Hematopoietic multipotent progenitor cell treated with erythropoietin and hydrocortisone succinate and interleukin-3 and kit ligand, for 8 days (in vitro differentiated cells): ENCODE measurements at regions not wholly inside any gene's neighbourhood (a gene's known extent, or its start where the extent isn't known, plus 50 kb on each side); places are given as distances from the start of the nearest gene placed in this dataset.

Experiments
- DNase-seq: peaks from one replicate; pipeline ENCODE4 v3.0.0-alpha.2; 2015

- DNase-seq, result no peak
Measured at GRCh38 chr5:166977911-166978422, 1313.5 kb upstream of the WWC1 start.

DNA sequence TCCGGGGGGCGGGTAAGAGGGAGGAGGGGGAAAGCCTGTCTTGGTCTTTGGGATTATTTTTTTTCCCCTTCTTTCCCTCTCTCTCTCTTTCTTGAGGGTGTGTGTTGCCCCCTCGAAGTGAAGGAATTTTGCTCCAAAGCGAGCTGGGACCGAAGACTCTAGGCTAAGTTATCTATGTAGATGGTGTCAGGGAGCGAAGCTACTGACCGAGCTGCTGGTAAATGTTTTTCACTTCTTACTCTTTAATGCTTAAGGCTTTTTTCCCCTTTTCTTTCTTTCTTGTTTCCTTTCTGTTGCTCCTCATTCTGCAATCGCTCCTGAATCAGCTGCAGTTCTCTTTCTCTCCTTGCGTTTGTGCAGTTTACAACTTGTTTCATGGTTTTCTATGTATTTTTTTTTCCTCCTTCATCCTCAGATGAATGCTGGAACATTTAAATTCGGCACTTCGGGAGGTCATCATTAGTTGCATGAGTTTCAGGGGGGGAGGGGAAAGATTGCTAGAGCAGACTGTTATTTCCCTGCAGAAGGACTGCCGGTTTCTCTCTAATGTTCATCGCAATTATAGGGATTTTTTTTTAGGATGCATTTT, 1312.0 kb upstream of the WWC1 start:
- DNase-seq, result no peak

GRCh38 chr5:166980666-166981065, 1310.8 kb upstream of the WWC1 start:
- DNase-seq, result no peak

GRCh38 chr5:166982226-166982625, 1309.2 kb upstream of the WWC1 start:
- DNase-seq, result no peak

DNA sequence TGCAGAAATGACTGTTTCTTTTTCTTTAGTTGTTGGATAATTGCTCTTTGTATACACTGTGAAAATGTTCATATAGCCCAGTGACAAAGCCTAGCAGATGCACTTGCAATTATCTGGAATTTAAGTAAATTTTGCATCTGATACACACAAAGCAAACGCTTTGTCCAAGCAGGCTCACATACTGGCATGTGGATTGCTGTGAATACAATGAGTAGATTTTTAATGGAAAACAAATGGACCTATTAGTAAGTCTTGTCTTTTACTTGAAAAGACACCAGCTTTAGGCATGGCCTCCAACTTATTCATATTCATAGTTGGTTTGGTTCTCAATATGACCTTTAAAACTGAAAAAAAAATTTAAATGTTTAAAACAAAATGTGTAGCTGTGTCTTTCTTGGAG, 1299.8 kb upstream of the WWC1 start:
- no peak for DNase-seq

GRCh38 chr5:166992108-166992507, 1299.3 kb upstream of the WWC1 start:
- no peak for DNase-seq

GRCh38 chr5:166992874-166993722, 1298.3 kb upstream of the WWC1 start:
- DNase-seq, result no peak

DNA sequence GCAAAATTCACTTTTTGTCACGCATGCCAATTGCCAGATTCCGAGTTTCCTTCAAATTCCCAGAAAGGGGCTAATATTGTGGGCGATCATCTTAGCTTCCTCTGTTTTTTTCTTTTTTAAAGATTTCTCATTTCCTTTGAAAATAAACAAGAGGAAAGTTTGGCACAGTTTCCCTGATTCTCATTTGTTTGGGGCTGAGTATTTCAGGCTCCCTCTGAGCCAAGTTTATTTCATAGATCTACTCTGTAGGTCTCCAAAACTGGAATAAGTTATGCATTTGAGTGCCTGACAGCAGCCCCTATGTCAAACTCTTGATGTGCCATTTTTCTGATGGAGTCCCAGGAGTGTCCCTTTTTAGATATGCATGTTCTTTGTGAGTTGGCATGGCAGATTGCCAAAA, 1297.2 kb upstream of the WWC1 start:
- no peak for DNase-seq

GRCh38 chr5:167001246-167001645, 1290.2 kb upstream of the WWC1 start:
- no peak for DNase-seq

DNA sequence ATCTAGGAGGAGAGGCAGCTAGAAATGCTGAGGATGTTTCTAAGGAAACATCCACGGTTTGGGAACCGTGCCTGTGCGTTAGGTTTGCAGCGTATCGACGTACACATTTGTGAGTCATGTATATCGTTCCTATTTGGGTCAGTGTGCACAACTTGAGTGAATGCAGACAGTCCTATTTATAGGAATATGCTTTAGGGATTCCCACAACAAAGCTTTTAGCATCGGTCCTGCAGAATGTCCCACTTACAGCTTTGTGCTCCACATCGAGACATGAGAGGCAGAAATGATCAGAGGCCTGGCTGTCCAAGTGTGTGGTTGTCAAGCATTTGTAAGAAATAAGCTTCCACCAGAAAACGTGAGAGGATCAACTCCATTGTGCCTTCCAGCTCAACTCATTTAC, 1282.7 kb upstream of the WWC1 start:
- DNase-seq, result no peak

DNA sequence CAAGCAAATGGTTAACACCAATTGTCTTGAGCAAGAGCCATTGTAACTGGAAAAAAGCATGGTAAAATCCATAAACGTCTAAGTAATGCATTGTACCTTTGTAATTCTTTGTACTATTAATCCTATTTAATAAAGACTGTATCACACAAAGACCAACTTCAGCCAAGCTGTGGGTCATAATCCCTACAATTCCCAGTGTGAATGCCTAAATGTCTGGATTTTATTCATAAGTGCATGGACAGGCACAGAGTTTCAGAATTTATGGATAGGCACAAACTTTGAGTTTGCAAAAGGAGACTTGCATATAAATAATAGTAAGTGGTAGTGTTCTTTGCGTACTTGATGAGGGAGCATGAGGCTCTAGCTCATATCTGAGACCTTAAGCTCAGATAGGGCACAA, 1280.2 kb upstream of the WWC1 start:
- DNase-seq, result no peak

DNA sequence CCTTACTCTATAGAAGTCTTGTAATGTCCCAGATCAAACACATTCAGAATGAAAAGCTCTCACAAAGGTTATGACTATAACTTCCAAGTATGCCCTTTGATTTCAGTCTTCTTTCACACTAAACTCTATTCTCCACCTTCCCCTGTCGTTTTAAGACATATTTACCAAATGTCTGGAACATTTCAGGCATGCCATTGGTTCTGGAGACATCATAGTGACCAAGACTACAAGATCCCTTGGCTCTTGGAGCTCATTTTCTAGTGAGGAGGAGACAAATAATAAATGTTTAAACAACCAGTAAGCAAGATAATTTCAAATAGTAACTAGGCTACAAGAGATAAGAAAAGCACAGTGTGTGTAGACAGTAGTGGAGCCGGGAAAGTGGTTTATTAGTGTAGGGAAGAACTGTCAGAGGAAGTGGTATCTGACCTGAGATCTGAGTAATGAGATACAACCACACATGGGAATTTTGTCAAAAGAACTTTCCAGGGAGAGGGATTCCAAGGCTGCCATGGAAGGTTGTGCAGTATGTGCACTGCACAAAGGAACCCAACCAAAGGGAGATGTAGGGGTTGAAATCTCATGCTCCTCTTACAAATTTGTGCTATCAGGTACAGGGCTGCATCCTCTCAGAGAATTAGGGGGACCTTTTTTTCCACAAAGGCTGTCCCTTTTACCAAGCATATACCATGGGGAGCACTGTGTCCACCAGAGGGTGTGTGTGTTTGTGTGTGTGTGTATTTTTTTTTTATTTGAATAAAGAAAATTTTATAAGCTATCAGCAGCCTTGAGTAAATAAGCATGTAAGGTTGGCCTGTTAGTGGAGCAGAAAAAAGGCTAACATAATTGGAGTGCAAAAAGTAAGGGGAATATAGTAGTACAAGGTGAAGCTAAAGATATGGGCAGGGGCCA, 1279.1 kb upstream of the WWC1 start:
- DNase-seq, result no peak

GRCh38 chr5:167014401-167015056, 1276.9 kb upstream of the WWC1 start:
- no peak for DNase-seq

DNA sequence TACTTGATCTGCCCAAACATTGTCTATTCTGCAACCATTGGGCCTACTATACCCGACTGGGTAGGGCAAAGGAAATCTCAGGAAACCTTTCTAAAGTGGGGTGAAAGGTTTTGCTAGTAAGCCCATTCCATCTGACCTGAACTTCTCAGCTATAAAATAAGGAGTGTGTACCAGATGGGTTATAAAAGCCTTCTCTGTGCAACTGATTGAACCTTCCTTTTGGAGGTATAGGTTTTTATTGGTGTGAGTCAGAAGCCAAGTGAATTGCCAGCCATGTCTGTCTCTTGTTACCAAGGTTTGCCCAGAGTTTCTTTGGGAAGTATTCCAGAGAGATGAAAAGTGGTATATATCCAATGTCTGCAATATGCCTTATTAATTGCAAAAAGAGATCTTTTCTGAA, 1271.0 kb upstream of the WWC1 start:
- no peak for DNase-seq

DNA sequence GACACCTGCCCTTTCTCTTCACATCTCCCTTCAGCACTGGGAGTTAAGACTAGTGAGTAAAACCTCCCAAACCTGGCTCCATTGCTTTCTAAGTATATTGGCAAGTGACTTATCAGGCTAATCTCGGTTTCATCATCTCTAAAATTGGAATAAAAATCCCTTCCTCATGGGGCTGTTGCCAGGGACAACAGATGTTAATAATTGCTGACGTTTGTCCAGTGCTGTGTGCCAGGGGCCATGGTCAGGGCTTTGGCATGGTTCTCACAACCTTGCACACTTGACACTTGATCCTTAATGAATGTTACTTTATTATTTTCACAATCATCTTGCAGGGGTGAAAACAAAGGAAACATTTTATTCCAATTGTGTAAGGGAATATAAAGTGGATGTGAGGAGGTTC, 1262.0 kb upstream of the WWC1 start:
- no peak for DNase-seq

- peak; percentile 9 for DNase-seq
Measured at GRCh38 chr5:167030500-167031120, 1260.8 kb upstream of the WWC1 start.

- DNase-seq, result no peak
Measured at GRCh38 chr5:167036585-167036984, 1254.9 kb upstream of the WWC1 start.

DNA sequence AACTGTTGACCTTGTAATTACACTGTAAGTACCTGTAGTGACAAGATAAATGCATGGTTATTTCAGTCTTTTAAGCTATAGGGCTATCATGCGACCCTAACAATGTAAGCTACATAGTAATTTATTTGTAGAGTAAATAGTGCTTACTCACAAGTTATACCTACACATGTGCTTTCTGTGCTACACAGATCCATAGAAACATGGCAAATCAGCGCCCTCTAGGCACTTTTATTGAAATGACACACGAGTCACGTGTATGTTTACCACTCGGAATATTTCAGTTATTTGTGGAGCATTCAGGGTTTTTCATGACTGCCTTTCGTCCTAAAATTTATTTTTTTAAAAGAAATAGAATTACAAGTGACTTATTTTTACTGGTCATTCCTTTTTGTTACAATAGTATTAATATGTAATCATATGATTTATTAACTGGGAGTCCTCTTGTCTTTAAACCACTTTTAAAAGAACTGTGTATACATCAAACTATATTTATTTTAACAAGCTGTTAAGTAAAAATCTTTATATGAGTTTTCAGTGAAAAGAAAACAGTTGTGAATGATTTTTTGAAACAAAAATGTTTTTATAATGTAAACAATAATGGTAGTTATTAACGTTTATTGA, 1242.3 kb upstream of the WWC1 start:
- peak; percentile 67 for DNase-seq

DNA sequence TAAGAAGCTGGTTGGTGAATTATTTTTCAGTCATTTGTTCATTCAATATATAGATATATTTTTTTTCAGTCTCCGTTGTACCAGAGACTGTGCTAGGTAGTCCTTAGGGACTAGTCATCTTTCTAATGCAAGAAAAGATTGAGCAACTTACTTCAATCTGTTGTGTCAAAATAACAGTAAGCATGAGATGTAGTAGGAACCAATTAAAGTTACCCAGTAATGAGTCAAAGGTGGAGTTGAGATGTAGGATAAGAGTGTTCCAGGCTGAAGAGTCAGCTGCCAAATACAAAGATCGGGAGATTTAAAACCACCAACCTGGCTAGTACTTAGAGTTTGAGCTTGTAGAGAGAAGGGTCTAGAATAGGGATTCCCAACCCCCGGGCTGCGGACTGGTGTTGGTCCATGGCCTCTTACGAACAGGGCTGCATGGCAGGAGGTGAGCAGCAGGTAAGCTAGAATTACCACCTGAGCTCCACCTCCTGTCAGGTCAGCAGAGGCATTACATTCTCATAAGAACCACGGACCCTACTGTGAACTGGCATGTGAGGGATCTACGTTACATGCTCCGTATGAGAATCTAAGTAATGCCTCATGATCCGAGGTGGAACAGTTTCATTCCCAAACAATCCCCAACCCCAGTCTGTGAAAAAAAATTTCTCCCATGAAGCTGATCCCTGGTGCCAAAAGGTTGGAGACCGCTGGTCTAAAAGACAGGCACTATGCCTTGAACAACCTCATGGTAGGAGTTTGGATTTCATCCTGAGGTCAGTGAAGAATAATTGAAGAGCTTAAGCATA, 1241.5 kb upstream of the WWC1 start:
- DNase-seq, result no peak

DNA sequence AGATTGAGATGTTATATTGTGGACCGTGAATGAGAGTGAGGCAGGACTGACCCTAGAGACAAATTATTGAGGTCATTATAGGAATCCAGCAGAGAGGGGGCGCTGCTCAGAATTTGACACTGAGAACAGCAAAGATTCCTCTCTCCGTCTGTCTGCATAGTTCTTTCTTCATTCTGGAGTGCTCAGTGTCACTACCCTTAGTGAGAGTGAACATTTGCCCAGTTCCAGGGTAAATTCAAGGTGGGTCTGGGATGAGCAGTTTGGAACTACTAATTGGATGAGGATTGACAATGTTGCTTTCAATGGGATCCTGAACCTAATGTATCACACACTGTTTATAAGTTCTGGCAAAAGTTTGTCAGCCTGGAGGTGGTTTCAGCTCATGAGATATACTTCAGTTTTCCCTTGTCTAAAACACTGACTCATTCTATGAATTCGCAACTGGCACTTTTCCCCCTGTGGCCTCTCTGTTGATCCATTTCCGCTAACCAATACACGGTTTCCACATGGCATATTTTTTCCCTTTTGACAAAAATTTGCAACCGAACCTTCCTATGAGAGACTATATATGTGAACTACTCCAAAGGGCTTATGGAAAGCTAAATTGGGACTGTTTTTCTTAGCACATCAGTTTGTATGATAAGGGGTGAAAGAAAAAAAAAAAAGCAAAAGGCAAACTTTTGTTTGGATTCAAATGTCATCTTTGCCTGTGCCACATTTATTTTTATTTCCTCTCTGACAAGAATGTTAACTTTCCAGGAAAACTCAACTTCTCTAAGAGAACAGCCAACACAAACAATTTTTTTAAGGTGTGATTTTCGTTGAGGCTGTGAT, 1240.7 kb upstream of the WWC1 start:
- no peak for DNase-seq
